Left ventricle myocardium inferior (tissue), 1 donor: ENCODE measurements at regions not wholly inside any gene's neighbourhood (a gene's known extent, or its start where the extent isn't known, plus 50 kb on each side); places are given as distances from the start of the nearest gene placed in this dataset.
"Not testable (repeated sequence)": the region's sequence is repeated elsewhere in the genome, so short reads cannot be mapped to it uniquely, and the experiment has no call there.

ENCODE experiments used
- DNase-seq: peaks from one replicate; pipeline ENCODE4 v3.0.0-alpha.2; 2020
- H3K27ac ChIP-seq: fragments of 200-600 bp; replicated peaks from 2 replicates; pipeline ENCODE4 v1.8.0; 2021
- H3K27me3 ChIP-seq: fragments of 200-600 bp; 2 replicates; pipeline ENCODE4 v1.8.0; 2021; ENCODE audit warnings: low read depth
- H3K36me3 ChIP-seq: fragments of 200-600 bp; 2 replicates; pipeline ENCODE4 v1.8.0; 2021
- H3K4me1 ChIP-seq: fragments of 200-600 bp; 2 replicates; pipeline ENCODE4 v1.8.0; 2021
- H3K4me3 ChIP-seq: fragments of 200-600 bp; 2 replicates; pipeline ENCODE4 v1.8.0; 2021; ENCODE audit warnings: mild to moderate bottlenecking, moderate library complexity
- H3K9me3 ChIP-seq: fragments of 200-600 bp; replicated peaks from 2 replicates; pipeline ENCODE4 v1.8.0; 2021
- intact Hi-C: fragments of 100-400 bp; cut with micrococcal nuclease; formaldehyde crosslinking; loops from one replicate; pipeline ENCODE4 v1.11.0; 2022
- TF ChIP-seq, protein P1 (sequence below): fragments of 200-600 bp; IDR thresholded peaks from 2 replicates; pipeline ENCODE4 v1.8.0; 2021; ENCODE audit warnings: antibody characterized with exemption, mild to moderate bottlenecking, borderline replicate concordance
- donor health status: DM: no; HTN: yes; CAD: no; lungs with severe emphysema.

DNA sequence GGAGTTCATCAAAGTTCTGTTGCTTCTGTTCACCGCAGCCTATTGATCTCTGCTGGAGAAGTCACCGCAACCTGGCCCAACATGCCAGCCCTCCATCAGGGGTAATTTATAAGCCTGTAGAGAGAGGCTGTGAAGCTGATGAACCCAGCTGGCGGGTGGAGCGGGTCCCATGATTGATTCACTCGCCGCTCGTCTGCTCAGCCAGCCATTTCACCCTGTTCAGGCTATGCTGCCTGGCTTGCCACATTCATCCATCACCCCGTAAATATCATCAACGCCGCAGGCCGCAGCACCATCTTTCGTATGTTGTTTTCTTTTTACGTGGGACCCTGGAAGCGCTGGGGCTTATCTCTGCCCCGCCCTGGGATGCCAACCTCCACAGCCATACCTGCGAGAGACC, 116.7 kb upstream of the OPCML start:
- DNase-seq: no peak
- Histone ChIP-seq H3K9me3 (no peaks in the 10 kb centered on the region), H3K4me1 (no peaks in the 10 kb centered on the region), H3K4me3 (no peak overlapping the region), H3K36me3 (no peaks in the 10 kb centered on the region), H3K27me3 (peaks cover 15% of the 10 kb centered on the region), H3K27ac (no peak overlapping the region)
- TF ChIP-seq, protein P1, sequence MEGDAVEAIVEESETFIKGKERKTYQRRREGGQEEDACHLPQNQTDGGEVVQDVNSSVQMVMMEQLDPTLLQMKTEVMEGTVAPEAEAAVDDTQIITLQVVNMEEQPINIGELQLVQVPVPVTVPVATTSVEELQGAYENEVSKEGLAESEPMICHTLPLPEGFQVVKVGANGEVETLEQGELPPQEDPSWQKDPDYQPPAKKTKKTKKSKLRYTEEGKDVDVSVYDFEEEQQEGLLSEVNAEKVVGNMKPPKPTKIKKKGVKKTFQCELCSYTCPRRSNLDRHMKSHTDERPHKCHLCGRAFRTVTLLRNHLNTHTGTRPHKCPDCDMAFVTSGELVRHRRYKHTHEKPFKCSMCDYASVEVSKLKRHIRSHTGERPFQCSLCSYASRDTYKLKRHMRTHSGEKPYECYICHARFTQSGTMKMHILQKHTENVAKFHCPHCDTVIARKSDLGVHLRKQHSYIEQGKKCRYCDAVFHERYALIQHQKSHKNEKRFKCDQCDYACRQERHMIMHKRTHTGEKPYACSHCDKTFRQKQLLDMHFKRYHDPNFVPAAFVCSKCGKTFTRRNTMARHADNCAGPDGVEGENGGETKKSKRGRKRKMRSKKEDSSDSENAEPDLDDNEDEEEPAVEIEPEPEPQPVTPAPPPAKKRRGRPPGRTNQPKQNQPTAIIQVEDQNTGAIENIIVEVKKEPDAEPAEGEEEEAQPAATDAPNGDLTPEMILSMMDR: no peak
- intact Hi-C loops: no loop called here

DNA sequence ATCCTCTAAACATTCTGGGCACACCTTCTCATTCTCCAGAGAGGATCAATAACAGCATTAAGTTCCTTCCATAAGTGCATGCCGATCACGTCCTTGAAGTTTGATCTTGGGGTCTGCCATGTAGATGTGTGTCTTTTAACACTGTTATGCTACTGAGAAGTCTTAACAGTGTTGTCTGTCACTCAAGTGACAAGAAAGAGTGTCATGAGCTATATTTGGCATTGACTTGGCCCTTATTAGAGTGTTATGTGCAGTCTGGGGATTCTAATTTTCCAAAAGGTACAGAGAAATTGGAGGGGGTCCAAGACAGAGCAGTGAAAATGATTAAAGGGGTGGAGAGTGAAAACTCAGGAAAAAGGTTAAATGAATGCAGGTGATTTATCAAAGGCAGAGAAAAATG, 107.1 kb upstream of the OPCML start:
- Histone ChIP-seq H3K9me3 (no peaks in the 10 kb centered on the region), H3K4me1 (no peaks in the 10 kb centered on the region), H3K27ac (no peak overlapping the region), H3K4me3 (no peak overlapping the region), H3K36me3 (no peaks in the 10 kb centered on the region), H3K27me3 (peaks cover 24% of the 10 kb centered on the region)
- intact Hi-C loops: no loop called here
- TF ChIP-seq, protein P1: no peak
- DNase-seq: no peak

DNA sequence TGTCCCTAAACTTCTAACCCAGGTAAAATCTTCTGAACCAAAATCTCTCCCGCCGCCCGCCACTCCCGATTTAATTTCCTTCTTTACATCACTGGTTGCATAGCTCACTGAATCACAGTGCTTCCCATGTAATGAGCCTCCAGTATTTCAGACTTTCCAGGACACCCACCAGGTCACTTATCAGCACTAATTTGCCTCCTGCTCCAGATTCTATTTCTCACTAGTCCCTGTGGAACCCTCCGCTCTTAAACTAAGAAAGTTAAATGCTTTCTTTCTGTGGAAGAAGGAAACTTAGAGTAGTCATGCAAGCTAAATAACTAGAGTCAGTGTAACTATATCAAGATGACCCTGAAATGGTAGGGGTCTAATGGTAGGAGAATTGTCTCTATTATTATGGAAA, 106.6 kb upstream of the OPCML start:
- DNase-seq: no peak
- H3K4me1 ChIP-seq: no peaks in the 10 kb centered on the region
- intact Hi-C loops: no loop called here

DNA sequence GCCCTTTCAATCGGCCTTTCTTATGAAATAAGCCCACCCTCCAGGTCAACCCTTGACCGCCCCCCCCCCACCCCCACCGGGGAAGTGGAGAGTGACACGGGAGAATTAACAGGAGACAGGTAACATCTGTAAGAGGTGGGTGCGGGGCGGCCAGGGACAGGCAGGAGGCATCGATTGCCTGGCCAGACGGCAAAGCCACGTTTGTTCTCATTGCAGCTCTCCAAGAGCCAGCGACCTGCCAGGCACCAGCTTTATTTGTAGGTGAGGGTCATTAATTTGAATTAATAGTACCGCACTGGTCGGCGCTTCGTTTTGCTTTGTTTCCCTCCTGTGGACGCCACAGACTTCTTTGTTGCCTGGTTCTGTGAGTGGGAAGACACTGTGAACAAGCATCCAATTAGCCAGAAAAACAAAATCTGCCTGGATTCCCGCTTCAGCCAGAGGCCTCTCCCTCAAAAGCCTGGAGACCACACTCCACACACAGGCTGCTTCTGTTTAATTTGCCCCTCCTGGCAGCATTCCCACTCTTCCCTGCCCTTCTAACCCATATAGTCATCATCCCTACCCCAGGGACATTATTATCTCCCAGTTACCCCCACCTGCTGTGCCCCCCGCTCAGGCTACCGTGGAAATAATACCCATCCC, 104.5 kb upstream of the OPCML start:
- Histone ChIP-seq H3K36me3 (no peaks in the 10 kb centered on the region), H3K4me1 (no peaks in the 10 kb centered on the region), H3K4me3 (no peak overlapping the region), H3K27ac (no peak overlapping the region), H3K9me3 (no peaks in the 10 kb centered on the region), H3K27me3 (peaks cover 24% of the 10 kb centered on the region)
- intact Hi-C loops: no loop called here
- DNase-seq: no peak
- TF ChIP-seq, protein P1: no peak

More for the DNA sequence above, 106.6 kb upstream of the OPCML start:
- TF ChIP-seq, protein P1: no peak
- H3K27ac ChIP-seq: no peak overlapping the region
- no peaks in the 10 kb centered on the region for H3K36me3 ChIP-seq
- peaks cover 24% of the 10 kb centered on the region for H3K27me3 ChIP-seq
- H3K9me3 ChIP-seq: no peaks in the 10 kb centered on the region
- no peak overlapping the region for H3K4me3 ChIP-seq

DNA sequence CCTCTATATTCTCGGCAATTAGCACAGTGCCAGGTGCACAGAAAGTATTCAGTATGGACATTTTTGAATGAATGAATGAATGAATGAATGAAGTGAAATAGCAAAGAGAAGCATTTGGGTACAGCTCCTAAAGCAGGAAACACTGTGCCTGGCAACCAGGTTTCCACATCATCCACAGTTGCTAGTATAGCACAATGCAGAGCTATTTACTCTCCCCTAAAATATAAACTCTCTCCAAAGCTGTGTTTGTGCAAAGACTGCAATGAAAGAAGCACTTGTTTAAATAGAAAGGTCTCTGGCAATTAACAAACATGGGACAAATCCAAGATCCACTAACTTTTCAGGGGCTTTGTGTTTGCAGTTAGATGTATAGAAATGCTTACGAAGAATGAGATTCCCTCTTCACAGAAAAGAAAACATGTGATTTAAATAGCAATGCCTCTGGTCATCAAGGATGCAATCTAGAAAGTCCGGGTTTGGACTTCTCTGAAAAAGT, 103.0 kb upstream of the OPCML start:
- TF ChIP-seq, protein P1: no peak
- Histone ChIP-seq H3K4me3 (no peak overlapping the region), H3K27ac (no peak overlapping the region), H3K27me3 (peaks cover 24% of the 10 kb centered on the region), H3K9me3 (no peaks in the 10 kb centered on the region), H3K4me1 (no peaks in the 10 kb centered on the region), H3K36me3 (no peaks in the 10 kb centered on the region)
- intact Hi-C loops: no loop called here
- DNase-seq: no peak

DNA sequence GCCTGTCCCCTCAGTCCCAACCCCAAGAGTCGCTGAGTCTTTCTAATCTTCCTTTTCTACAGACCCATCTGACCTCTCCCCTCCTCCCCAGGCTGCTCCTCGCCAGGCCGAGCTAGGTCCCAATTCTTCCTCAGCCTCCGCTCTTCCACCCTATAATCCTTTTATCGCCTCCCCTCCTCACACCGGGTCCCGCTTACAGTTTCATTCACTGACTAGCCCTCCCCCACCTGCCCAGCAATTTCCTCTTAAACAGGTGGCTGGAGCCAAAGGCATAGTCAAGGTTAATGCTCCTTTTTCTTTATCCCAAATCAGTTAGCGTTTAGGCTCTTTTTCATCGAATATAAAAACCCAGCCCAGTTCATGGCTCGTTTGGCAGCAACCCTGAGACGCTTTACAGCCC, 96.1 kb upstream of the OPCML start:
- H3K27ac ChIP-seq, H3K9me3 ChIP-seq, intact Hi-C loops, DNase-seq, H3K4me3 ChIP-seq, H3K36me3 ChIP-seq, H3K4me1 ChIP-seq, H3K27me3 ChIP-seq: not testable (repeated sequence)
